GM21515 (cell line): ENCODE measurements at regions not wholly inside any gene's neighbourhood (a gene's known extent, or its start where the extent isn't known, plus 50 kb on each side); places are given as distances from the start of the nearest gene placed in this dataset.
"Not testable (repeated sequence)": the region's sequence is repeated elsewhere in the genome, so short reads cannot be mapped to it uniquely, and the experiment has no call there.

ENCODE experiments used
- ATAC-seq: cut with Tn5 transposase; IDR thresholded peaks from one replicate; pipeline ENCODE4 v1.9.1; 2021; ENCODE audit not compliant: unreplicated experiment

GRCh38 chr1:187996780-187997179 lies 1168.0 kb downstream of the PLA2G4A start:
- ATAC-seq, result no peak

- ATAC-seq, result no peak
These were observed 1171.2 kb downstream of the PLA2G4A start for GRCh38 chr1:187999973-188000372.

- not testable (repeated sequence) for ATAC-seq
These were observed 1174.9 kb downstream of the PLA2G4A start for GRCh38 chr1:188003687-188004086.

GRCh38 chr1:188004849-188005248 lies 1176.1 kb downstream of the PLA2G4A start:
- ATAC-seq, result no peak

- no peak for ATAC-seq
These were observed 1177.6 kb downstream of the PLA2G4A start for GRCh38 chr1:188006354-188006753.

GRCh38 chr1:188013222-188013849 lies 1184.6 kb downstream of the PLA2G4A start:
- ATAC-seq, result not testable (repeated sequence)

GRCh38 chr1:188017921-188018320 lies 1189.2 kb downstream of the PLA2G4A start:
- ATAC-seq, result no peak

GRCh38 chr1:188022661-188023060 lies 1193.9 kb downstream of the PLA2G4A start:
- ATAC-seq, result no peak

GRCh38 chr1:188023206-188023605 lies 1194.5 kb downstream of the PLA2G4A start:
- ATAC-seq, result no peak

- no peak for ATAC-seq
These were observed 1198.9 kb downstream of the PLA2G4A start for GRCh38 chr1:188027613-188028012.

- ATAC-seq, result not testable (repeated sequence)
These were observed 1208.8 kb downstream of the PLA2G4A start for GRCh38 chr1:188037572-188037971.

- ATAC-seq, result no peak
These were observed 1214.9 kb downstream of the PLA2G4A start for GRCh38 chr1:188043536-188044245.

- no peak for ATAC-seq
These were observed 1221.5 kb downstream of the PLA2G4A start for GRCh38 chr1:188050250-188050649.

- no peak for ATAC-seq
These were observed 1227.3 kb downstream of the PLA2G4A start for GRCh38 chr1:188056011-188056410.

- ATAC-seq, result no peak
These were observed 1230.1 kb downstream of the PLA2G4A start for GRCh38 chr1:188058801-188059200.

GRCh38 chr1:188061881-188062280 lies 1233.1 kb downstream of the PLA2G4A start:
- no peak for ATAC-seq

GRCh38 chr1:188062456-188062855 lies 1233.7 kb downstream of the PLA2G4A start:
- ATAC-seq, result no peak

- no peak for ATAC-seq
These were observed 1237.2 kb downstream of the PLA2G4A start for GRCh38 chr1:188065917-188066316.

GRCh38 chr1:188070848-188071247 lies 1242.1 kb downstream of the PLA2G4A start:
- ATAC-seq, result no peak

- ATAC-seq, result no peak
These were observed 1260.3 kb downstream of the PLA2G4A start for GRCh38 chr1:188089015-188089414.

- ATAC-seq, result no peak
These were observed 1260.7 kb downstream of the PLA2G4A start for GRCh38 chr1:188089461-188089860.

- no peak for ATAC-seq
These were observed 1267.8 kb downstream of the PLA2G4A start for GRCh38 chr1:188096521-188096920.

- ATAC-seq, result no peak
These were observed 1288.7 kb downstream of the PLA2G4A start for GRCh38 chr1:188117436-188117835.
